ENCODE measurements at regions not wholly inside any gene's neighbourhood (a gene's known extent, or its start where the extent isn't known, plus 50 kb on each side); places are given as distances from the start of the nearest gene placed in this dataset.

GRCh38 chr5:98041661-98042060 is 731.8 kb upstream of the RGMB start:
- TF ChIP-seq CTCF (IDR thresholded peaks at IDR 0.05; ENCODE audit: insufficient read depth, low read length) (no peak), POLR2AphosphoS5 (IDR thresholded peaks at IDR 0.05; ENCODE audit: low read depth) (no peak)
